HCT116 (cell line): ENCODE measurements at regions not wholly inside any gene's neighbourhood (a gene's known extent, or its start where the extent isn't known, plus 50 kb on each side); places are given as distances from the start of the nearest gene placed in this dataset.

Source experiments
- ATAC-seq: fragments of 200-7000 bp; cut with Tn5 transposase; 2 replicates; pipeline ENCODE4 v1.9.1; 2020; ENCODE audit warnings: mild to moderate bottlenecking, moderate library complexity
- BruUV-seq: library from RNA; stranded (reverse); fragments of 400-500 nt; replicated peaks from 2 replicates; lab custom pipeline; 2021; lab: Mats Ljungman, UMichigan
- CTCF ChIA-PET: fragments of 300-600 bp; sonication (Branson Sonifier 250); formaldehyde crosslinking; loops from one replicate; lab custom pipeline; 2021; ENCODE audit warnings: antibody characterized with exemption; lab: Charles Lee
- POLR2A ChIA-PET: fragments of 300-600, 350-600 bp; sonication (Branson Sonifier 250); formaldehyde crosslinking; loops from one replicate; lab custom pipeline; 2021; ENCODE audit warnings: antibody characterized with exemption; lab: Charles Lee
- RAD21 ChIA-PET, 2 experiments: fragments of 300-600 bp; sonication (Branson Sonifier 250); formaldehyde crosslinking; loops; one replicate each; lab custom pipeline; 2023; ENCODE audit warnings: low total read pairs in 2 of 2; ENCODE audit not compliant: uncharacterized antibody in 2 of 2, unreplicated experiment in 2 of 2, low non-redundant PET in 1 of 2; lab: Charles Lee
- DNase-seq: peaks from one replicate; pipeline ENCODE4 v3.0.0-alpha.2; 2010; ENCODE audit warnings: low read depth, low spot score
- H2AFZ ChIP-seq: fragments of 200-600 bp; shearing (Covaris generic), sonication (generic); 2 replicates; pipeline ENCODE4 v1.6.1; 2017; ENCODE audit warnings: low read depth, mixed run types, mixed read lengths, antibody characterized with exemption, low read length; ENCODE audit not compliant: poor library complexity, severe bottlenecking
- H3K27ac ChIP-seq: 2 replicates; pipeline ENCODE4 v1.5.1; 2012; ENCODE audit warnings: low read depth, low read length
- H3K27me3 ChIP-seq: fragments of 200-600 bp; sonication (generic); 2 replicates; pipeline ENCODE4 v1.6.1; 2016; ENCODE audit warnings: mixed run types, low read length, mixed read lengths; ENCODE audit not compliant: insufficient read depth
- H3K36me3 ChIP-seq, 2 experiments: fragments of 200-500 bp in 1 of 2; fragments of 200-600 bp in 1 of 2; sonication (Bioruptor generic) in 1 of 2; sonication (generic) in 1 of 2; 2 replicates each; pipeline versions ENCODE4 v1.5.1 to v1.6.1; 2014 to 2016; ENCODE audit warnings: low read length in 2 of 2, inconsistent platforms in 1 of 2, mixed read lengths in 1 of 2, mixed run types in 1 of 2; ENCODE audit not compliant: insufficient read depth in 2 of 2, control insufficient read depth in 1 of 2
- H3K4me1 ChIP-seq, 2 experiments: fragments of 200-600 bp in 1 of 2; sonication (generic) in 1 of 2; 2 replicates each; pipeline versions ENCODE4 v1.5.1 to v1.6.1; 2012 to 2017; ENCODE audit warnings: low read length in 2 of 2, inconsistent platforms in 1 of 2, mild to moderate bottlenecking in 1 of 2, mixed read lengths in 1 of 2, mixed run types in 1 of 2, moderate library complexity in 1 of 2; ENCODE audit not compliant: insufficient read depth in 2 of 2, control insufficient read depth in 1 of 2
- H3K4me2 ChIP-seq: fragments of 200-600 bp; sonication (generic); 2 replicates; pipeline ENCODE4 v1.6.1; 2017; ENCODE audit warnings: mixed run types, low read length, mixed read lengths
- H3K4me3 ChIP-seq, 2 experiments: fragments of 200-600 bp in 1 of 2; sonication (generic) in 1 of 2; replicated peaks in 1 of 2; 2 replicates each; pipeline ENCODE4 v1.5.1; 2011 to 2016; ENCODE audit warnings: low read length in 2 of 2, control low read depth in 1 of 2, low read depth in 1 of 2, mild to moderate bottlenecking in 1 of 2, mixed read lengths in 1 of 2, mixed run types in 1 of 2
- H3K79me2 ChIP-seq: fragments of 200-600 bp; sonication (generic); 2 replicates; pipeline ENCODE4 v1.6.1; 2017; ENCODE audit warnings: mild to moderate bottlenecking, mixed run types, low read length, moderate library complexity, mixed read lengths; ENCODE audit not compliant: insufficient read depth
- H3K9ac ChIP-seq: fragments of 200-600 bp; sonication (generic); 2 replicates; pipeline ENCODE4 v1.6.1; 2016; ENCODE audit warnings: low read length, mixed read lengths
- H3K9me2 ChIP-seq: fragments of 200-600 bp; sonication (generic), shearing (Covaris generic); 2 replicates; pipeline ENCODE4 v1.6.1; 2017; ENCODE audit warnings: mixed run types, mild to moderate bottlenecking, moderate library complexity; ENCODE audit not compliant: insufficient read depth
- H3K9me3 ChIP-seq, 2 experiments: fragments of 200-500 bp in 1 of 2; fragments of 200-600 bp in 1 of 2; sonication (Bioruptor generic) in 1 of 2; sonication (generic) in 1 of 2; 2 replicates each; pipeline ENCODE4 v1.6.1; 2014 to 2017; ENCODE audit warnings: low read length in 2 of 2, mixed read lengths in 2 of 2, inconsistent platforms in 1 of 2, low read depth in 1 of 2, mild to moderate bottlenecking in 1 of 2, mixed run types in 1 of 2, moderate library complexity in 1 of 2; ENCODE audit not compliant: control insufficient read depth in 1 of 2, insufficient read depth in 1 of 2
- H4K20me1 ChIP-seq: fragments of 200-600 bp; sonication (generic), shearing (Covaris generic); 2 replicates; pipeline ENCODE4 v1.6.1; 2017; ENCODE audit warnings: mixed run types, mild to moderate bottlenecking, moderate library complexity; ENCODE audit not compliant: insufficient read depth
- CBX3 ChIP-seq: IDR thresholded peaks from 2 replicates; pipeline ENCODE4 v1.6.1; 2012; ENCODE audit warnings: low read depth
- ELF1 ChIP-seq: IDR thresholded peaks from 2 replicates; pipeline ENCODE4 v1.6.1; 2012; ENCODE audit warnings: low read depth, borderline replicate concordance
- EZH2phosphoT487 ChIP-seq: fragments of 200-600 bp; IDR thresholded peaks from 2 replicates; pipeline ENCODE4 v1.6.1; 2018; ENCODE audit warnings: antibody characterized with exemption, borderline replicate concordance
- FOSL1 ChIP-seq: IDR thresholded peaks from 2 replicates; pipeline ENCODE4 v1.6.1; 2012; ENCODE audit warnings: low read depth
- JUND ChIP-seq: IDR thresholded peaks from 2 replicates; pipeline ENCODE4 v1.6.1; 2012
- POLR2A ChIP-seq: IDR thresholded peaks from 2 replicates; pipeline ENCODE4 v1.7.0; 2011; ENCODE audit warnings: borderline replicate concordance; ENCODE audit not compliant: insufficient read depth, insufficient read length; ENCODE audit errors: extremely low read depth
- POLR2AphosphoS5 ChIP-seq: IDR thresholded peaks from 2 replicates; pipeline ENCODE4 v1.6.1; 2011; ENCODE audit warnings: mild to moderate bottlenecking, low read depth, low read length, moderate library complexity
- SIN3A ChIP-seq: IDR thresholded peaks from 2 replicates; pipeline ENCODE4 v1.6.1; 2012; ENCODE audit warnings: low read depth
- SP1 ChIP-seq: IDR thresholded peaks from 2 replicates; pipeline ENCODE4 v1.6.1; 2012; ENCODE audit warnings: low read depth
- SRF ChIP-seq: IDR thresholded peaks from 2 replicates; pipeline ENCODE4 v1.6.1; 2012; ENCODE audit warnings: low read depth
- TCF7L2 ChIP-seq: IDR thresholded peaks from 2 replicates; pipeline ENCODE4 v1.7.0; 2011; ENCODE audit warnings: borderline replicate concordance, inconsistent platforms; ENCODE audit not compliant: insufficient read depth, insufficient read length; ENCODE audit errors: extremely low read depth
- YY1 ChIP-seq: IDR thresholded peaks from 2 replicates; pipeline ENCODE4 v1.6.1; 2011; ENCODE audit warnings: low read length, low read depth, moderate library complexity, mild to moderate bottlenecking; ENCODE audit not compliant: insufficient replicate concordance; ENCODE audit errors: extremely low read depth
- ZNF274 ChIP-seq: fragments of 200-500 bp; sonication (Bioruptor generic); IDR thresholded peaks from 2 replicates; pipeline ENCODE4 v1.6.1; 2014; ENCODE audit warnings: mild to moderate bottlenecking, low read depth, low read length, inconsistent platforms
- intact Hi-C: fragments of 100-400 bp; cut with micrococcal nuclease; formaldehyde crosslinking; loops from 2 replicates; pipeline ENCODE4 v1.10.0; 2022
- TF ChIP-seq, protein P1 (sequence below): IDR thresholded peaks from 2 replicates; pipeline ENCODE4 v1.6.1; 2012; ENCODE audit warnings: low read depth
- TF ChIP-seq, protein P2 (sequence below): IDR thresholded peaks from 2 replicates; pipeline ENCODE4 v1.6.1; 2012
- TF ChIP-seq, protein P3 (sequence below): IDR thresholded peaks from 2 replicates; pipeline ENCODE4 v1.6.1; 2012

DNA sequence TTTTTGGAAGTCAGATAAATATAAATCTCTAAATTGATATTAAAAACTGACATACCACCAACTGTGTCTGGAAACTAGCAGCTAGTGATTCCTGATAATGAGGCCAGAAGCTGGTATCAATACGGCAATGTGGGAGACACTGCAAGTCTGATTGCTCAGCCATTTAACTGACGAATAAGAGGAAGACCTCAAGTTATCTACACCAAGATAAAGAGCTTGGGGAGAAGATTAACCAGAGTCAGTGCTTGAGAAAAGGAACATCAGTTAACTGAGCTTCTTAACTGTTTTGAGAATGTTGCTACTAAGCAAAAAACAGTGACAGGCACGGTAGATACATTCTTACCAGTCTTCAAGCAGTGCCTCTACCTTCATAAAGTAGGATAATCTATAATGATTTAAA lies 140.4 kb upstream of the TENT5A start:
- POLR2A ChIA-PET = no interaction called here
- RAD21 ChIA-PET = no interaction called here
- Histone ChIP-seq H3K9me3 (no peaks in the 10 kb centered on the region), H3K27me3 (no peaks in the 10 kb centered on the region), H3K36me3 (no peaks in the 10 kb centered on the region), H3K9me2 (no peaks in the 10 kb centered on the region), H3K4me3 (no peak overlapping the region), H3K4me1 (peaks cover 0 to 16% of the 10 kb centered on the region in 2 experiments; a peak in 3 of 4 replicates), H2AFZ (no peak overlapping the region), H3K27ac (no peak overlapping the region), H3K4me2 (no peak overlapping the region), H3K9ac (no peak overlapping the region), H4K20me1 (no peaks in the 10 kb centered on the region), H3K79me2 (no peaks in the 10 kb centered on the region)
- no TSS peak for BruUV-seq
- DNase-seq (no peak), ATAC-seq (no peak)
- CTCF ChIA-PET = no interaction called here
- intact Hi-C loops = no loop called here
- TF ChIP-seq SP1 (no peak), EZH2phosphoT487 (no peak)

DNA sequence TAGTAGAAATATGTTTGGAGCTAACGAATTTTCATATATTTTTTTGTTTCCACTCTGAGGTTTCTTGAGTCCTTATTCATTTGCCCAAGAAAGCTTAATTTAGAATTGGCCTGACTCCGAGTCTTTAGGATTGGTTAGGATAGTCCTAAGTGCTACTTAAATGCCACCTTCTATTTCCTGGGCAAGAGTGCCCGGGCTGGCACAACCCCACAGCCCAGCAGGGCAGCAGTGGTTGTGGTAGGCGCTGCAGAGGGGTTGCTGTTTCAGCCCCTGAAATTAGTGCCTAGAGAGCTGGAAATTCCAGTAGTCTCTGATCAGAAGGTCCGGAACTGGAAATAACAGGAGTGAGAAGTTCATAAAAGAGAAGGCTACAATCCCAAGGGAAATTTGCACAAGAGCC lies 139.4 kb upstream of the TENT5A start:
- H3K9ac ChIP-seq = no peak overlapping the region
- peaks cover 0 to 16% of the 10 kb centered on the region in 2 experiments; a peak in 3 of 4 replicates for H3K4me1 ChIP-seq
- DNase-seq = no peak
- no peak overlapping the region for H3K4me3 ChIP-seq
- TF ChIP-seq, protein P1, sequence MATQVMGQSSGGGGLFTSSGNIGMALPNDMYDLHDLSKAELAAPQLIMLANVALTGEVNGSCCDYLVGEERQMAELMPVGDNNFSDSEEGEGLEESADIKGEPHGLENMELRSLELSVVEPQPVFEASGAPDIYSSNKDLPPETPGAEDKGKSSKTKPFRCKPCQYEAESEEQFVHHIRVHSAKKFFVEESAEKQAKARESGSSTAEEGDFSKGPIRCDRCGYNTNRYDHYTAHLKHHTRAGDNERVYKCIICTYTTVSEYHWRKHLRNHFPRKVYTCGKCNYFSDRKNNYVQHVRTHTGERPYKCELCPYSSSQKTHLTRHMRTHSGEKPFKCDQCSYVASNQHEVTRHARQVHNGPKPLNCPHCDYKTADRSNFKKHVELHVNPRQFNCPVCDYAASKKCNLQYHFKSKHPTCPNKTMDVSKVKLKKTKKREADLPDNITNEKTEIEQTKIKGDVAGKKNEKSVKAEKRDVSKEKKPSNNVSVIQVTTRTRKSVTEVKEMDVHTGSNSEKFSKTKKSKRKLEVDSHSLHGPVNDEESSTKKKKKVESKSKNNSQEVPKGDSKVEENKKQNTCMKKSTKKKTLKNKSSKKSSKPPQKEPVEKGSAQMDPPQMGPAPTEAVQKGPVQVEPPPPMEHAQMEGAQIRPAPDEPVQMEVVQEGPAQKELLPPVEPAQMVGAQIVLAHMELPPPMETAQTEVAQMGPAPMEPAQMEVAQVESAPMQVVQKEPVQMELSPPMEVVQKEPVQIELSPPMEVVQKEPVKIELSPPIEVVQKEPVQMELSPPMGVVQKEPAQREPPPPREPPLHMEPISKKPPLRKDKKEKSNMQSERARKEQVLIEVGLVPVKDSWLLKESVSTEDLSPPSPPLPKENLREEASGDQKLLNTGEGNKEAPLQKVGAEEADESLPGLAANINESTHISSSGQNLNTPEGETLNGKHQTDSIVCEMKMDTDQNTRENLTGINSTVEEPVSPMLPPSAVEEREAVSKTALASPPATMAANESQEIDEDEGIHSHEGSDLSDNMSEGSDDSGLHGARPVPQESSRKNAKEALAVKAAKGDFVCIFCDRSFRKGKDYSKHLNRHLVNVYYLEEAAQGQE = no peak
- TF ChIP-seq TCF7L2 = no peak
- TF ChIP-seq POLR2AphosphoS5 = no peak
- TF ChIP-seq CBX3 = no peak
- TF ChIP-seq ELF1 = no peak
- TF ChIP-seq YY1 = no peak
- no peak for TF ChIP-seq FOSL1
- no peak for TF ChIP-seq EZH2phosphoT487
- TF ChIP-seq ZNF274 = no peak
- TF ChIP-seq SRF = no peak
- TF ChIP-seq, protein P2, sequence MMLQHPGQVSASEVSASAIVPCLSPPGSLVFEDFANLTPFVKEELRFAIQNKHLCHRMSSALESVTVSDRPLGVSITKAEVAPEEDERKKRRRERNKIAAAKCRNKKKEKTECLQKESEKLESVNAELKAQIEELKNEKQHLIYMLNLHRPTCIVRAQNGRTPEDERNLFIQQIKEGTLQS = no peak
- TF ChIP-seq, protein P3, sequence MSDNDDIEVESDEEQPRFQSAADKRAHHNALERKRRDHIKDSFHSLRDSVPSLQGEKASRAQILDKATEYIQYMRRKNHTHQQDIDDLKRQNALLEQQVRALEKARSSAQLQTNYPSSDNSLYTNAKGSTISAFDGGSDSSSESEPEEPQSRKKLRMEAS = no peak
- no peak for TF ChIP-seq SP1
- no peak for TF ChIP-seq SIN3A
- no peak for TF ChIP-seq JUND
- no peak for TF ChIP-seq POLR2A
- TF ChIP-seq, all 23 proteins: peak for 0
- Histone ChIP-seq H3K79me2 (no peaks in the 10 kb centered on the region), H3K27me3 (no peaks in the 10 kb centered on the region), H4K20me1 (no peaks in the 10 kb centered on the region), H2AFZ (no peak overlapping the region), H3K9me3 (no peaks in the 10 kb centered on the region), H3K9me2 (no peaks in the 10 kb centered on the region), H3K36me3 (no peaks in the 10 kb centered on the region), H3K27ac (no peak overlapping the region), H3K4me2 (no peak overlapping the region)
- BruUV-seq = no TSS peak
- ChIA-PET POLR2A (no interaction called here), RAD21 (no interaction called here), CTCF (no interaction called here)
- no peak for ATAC-seq
- intact Hi-C loops = no loop called here
